ENCODE measurements at regions not wholly inside any gene's neighbourhood (a gene's known extent, or its start where the extent isn't known, plus 50 kb on each side); places are given as distances from the start of the nearest gene placed in this dataset.

DNA sequence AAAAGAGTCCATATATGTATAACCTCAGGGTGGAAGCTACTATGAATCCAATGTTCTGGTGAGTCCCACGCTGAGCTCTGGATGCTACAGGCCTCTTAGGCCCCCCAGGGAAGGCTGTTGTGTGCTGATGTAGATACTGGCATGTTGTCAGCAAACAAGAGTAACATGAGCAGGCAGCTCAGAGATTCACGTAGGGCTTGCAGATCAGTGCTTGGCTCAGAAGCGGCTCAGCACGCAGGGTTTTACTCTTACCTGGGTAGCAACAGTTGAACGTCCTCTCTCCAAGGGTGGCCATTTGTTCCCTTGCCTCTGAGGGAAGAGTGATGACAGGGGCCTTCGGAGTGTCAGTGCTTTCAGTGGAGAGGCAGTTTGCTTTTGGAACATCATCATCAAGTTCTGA is 93.4 kb downstream of the ZFP64 start:
- TF ChIP-seq POLR2AphosphoS5 (IDR thresholded peaks at IDR 0.05) = no peak
- no peak for TF ChIP-seq POLR2A (IDR thresholded peaks at IDR 0.05)
